ENCODE measurements at regions not wholly inside any gene's neighbourhood (a gene's known extent, or its start where the extent isn't known, plus 50 kb on each side); places are given as distances from the start of the nearest gene placed in this dataset.
"Not testable (repeated sequence)": the region's sequence is repeated elsewhere in the genome, so short reads cannot be mapped to it uniquely, and the experiment has no call there.

GRCh38 chrX:53768451-53768850 is 81.9 kb upstream of the HUWE1 start:
- Histone ChIP-seq H3K27ac (ENCODE audit: low read length in 2 of 2) (no peak overlapping the region), H2AFZ (ENCODE audit: insufficient read depth, low read depth, low read length, poor library complexity, severe bottlenecking) (no peak overlapping the region), H3K36me3 (replicated peaks in 1 of 2; ENCODE audit: control extremely low read depth in 1 of 2, control insufficient read depth in 1 of 2, extremely low read depth in 1 of 2, insufficient read depth in 2 of 2, low read length in 1 of 2) (no peaks in the 10 kb centered on the region), H3K4me2 (replicated peaks; ENCODE audit: low read depth, low read length, poor library complexity, severe bottlenecking) (no peak overlapping the region), H3K9me3 (ENCODE audit: control extremely low read depth in 1 of 3, control insufficient read depth in 2 of 3, insufficient read depth in 1 of 3, low read length in 2 of 3) (no peaks in the 10 kb centered on the region), H3K79me2 (ENCODE audit: control insufficient read depth, insufficient read depth, low read length) (no peaks in the 10 kb centered on the region), H3K4me3 (ENCODE audit: control extremely low read depth in 1 of 5, extremely low read depth in 1 of 5, insufficient read depth in 1 of 5, low read depth in 2 of 5, low read length in 4 of 5) (no peak overlapping the region), H3K9ac (ENCODE audit: low read length) (no peak overlapping the region), H3K4me1 (ENCODE audit: control insufficient read depth in 2 of 2, insufficient read depth in 2 of 2, low read length in 2 of 2) (no peaks in the 10 kb centered on the region), H4K20me1 (ENCODE audit: control insufficient read depth, insufficient read depth, low read length, poor library complexity, severe bottlenecking) (no peaks in the 10 kb centered on the region), H3K27me3 (replicated peaks in 1 of 4; ENCODE audit: control extremely low read depth in 1 of 4, control insufficient read depth in 3 of 4, insufficient read depth in 4 of 4, low read length in 3 of 4) (no peaks in the 10 kb centered on the region)
- no peak for TF ChIP-seq EZH2 (IDR thresholded peaks at IDR 0.05; ENCODE audit: borderline replicate concordance, insufficient read depth, low read depth, low read length, poor library complexity, severe bottlenecking)
- TF ChIP-seq, protein P1, sequence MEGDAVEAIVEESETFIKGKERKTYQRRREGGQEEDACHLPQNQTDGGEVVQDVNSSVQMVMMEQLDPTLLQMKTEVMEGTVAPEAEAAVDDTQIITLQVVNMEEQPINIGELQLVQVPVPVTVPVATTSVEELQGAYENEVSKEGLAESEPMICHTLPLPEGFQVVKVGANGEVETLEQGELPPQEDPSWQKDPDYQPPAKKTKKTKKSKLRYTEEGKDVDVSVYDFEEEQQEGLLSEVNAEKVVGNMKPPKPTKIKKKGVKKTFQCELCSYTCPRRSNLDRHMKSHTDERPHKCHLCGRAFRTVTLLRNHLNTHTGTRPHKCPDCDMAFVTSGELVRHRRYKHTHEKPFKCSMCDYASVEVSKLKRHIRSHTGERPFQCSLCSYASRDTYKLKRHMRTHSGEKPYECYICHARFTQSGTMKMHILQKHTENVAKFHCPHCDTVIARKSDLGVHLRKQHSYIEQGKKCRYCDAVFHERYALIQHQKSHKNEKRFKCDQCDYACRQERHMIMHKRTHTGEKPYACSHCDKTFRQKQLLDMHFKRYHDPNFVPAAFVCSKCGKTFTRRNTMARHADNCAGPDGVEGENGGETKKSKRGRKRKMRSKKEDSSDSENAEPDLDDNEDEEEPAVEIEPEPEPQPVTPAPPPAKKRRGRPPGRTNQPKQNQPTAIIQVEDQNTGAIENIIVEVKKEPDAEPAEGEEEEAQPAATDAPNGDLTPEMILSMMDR (IDR thresholded peaks at IDR 0.05), result no peak
- Mint-ChIP-seq H3K9me3 (ENCODE audit: insufficient read depth) (peaks cover 2% of the 10 kb centered on the region), H3K27me3 (no peaks in the 10 kb centered on the region), H3K4me3 (no peak overlapping the region), H3K27ac (no peak overlapping the region), H3K4me1 (no peaks in the 10 kb centered on the region)
- POLR2A ChIA-PET, result no interaction called here
- no CpG with 5 or more reads among the region's 5 CpGs for WGBS (ENCODE audit: insufficient coverage)
- CTCF ChIA-PET, result no interaction called here
- DNase-seq (no peak), ATAC-seq (ENCODE audit: low read depth) (no peak)
- intact Hi-C loops (cut with micrococcal nuclease), result no loop called here

DNA sequence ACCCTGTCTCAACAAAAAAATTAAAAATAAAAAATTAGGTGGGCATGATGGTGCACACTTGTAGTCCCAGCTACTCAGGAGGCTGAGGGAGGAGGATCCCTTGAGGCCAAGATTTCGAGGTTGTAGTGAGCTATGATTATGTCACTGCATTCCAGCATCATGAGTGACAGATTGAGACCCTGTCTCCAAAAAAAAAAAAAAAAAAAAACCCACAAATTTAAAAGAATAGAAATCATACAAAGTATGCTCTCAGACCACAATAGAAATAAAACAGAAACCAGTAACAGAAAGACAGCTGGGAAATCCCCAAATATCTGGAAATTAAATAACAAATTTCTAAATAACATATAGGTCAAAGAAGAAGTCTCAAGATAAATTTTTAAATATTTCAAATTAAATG is 81.0 kb upstream of the HUWE1 start:
- TF ChIP-seq, protein P1 (IDR thresholded peaks at IDR 0.05), result no peak
- TF ChIP-seq EZH2 (IDR thresholded peaks at IDR 0.05; ENCODE audit: borderline replicate concordance, insufficient read depth, low read depth, low read length, poor library complexity, severe bottlenecking), result no peak
- CTCF ChIA-PET, result no interaction called here
- no peaks in the 10 kb centered on the region for H3K4me1 ChIP-seq (ENCODE audit: control insufficient read depth in 2 of 2, insufficient read depth in 2 of 2, low read length in 2 of 2)
- Mint-ChIP-seq H3K4me3 (no peak overlapping the region), H3K4me1 (no peaks in the 10 kb centered on the region), H3K27ac (no peak overlapping the region), H3K9me3 (ENCODE audit: insufficient read depth) (no peaks in the 10 kb centered on the region), H3K27me3 (no peaks in the 10 kb centered on the region)
- POLR2A ChIA-PET, result no interaction called here
- H3K4me2 ChIP-seq (replicated peaks; ENCODE audit: low read depth, low read length, poor library complexity, severe bottlenecking), result no peak overlapping the region
- H3K27me3 ChIP-seq (replicated peaks in 1 of 4; ENCODE audit: control extremely low read depth in 1 of 4, control insufficient read depth in 3 of 4, insufficient read depth in 4 of 4, low read length in 3 of 4), result no peaks in the 10 kb centered on the region
- H3K36me3 ChIP-seq (replicated peaks in 1 of 2; ENCODE audit: control extremely low read depth in 1 of 2, control insufficient read depth in 1 of 2, extremely low read depth in 1 of 2, insufficient read depth in 2 of 2, low read length in 1 of 2), result no peaks in the 10 kb centered on the region
- H3K9ac ChIP-seq (ENCODE audit: low read length), result no peak overlapping the region
- H3K9me3 ChIP-seq (ENCODE audit: control extremely low read depth in 1 of 3, control insufficient read depth in 2 of 3, insufficient read depth in 1 of 3, low read length in 2 of 3), result no peaks in the 10 kb centered on the region
- no peak overlapping the region for H3K27ac ChIP-seq (ENCODE audit: low read length in 2 of 2)
- H4K20me1 ChIP-seq (ENCODE audit: control insufficient read depth, insufficient read depth, low read length, poor library complexity, severe bottlenecking), result no peaks in the 10 kb centered on the region
- DNase-seq (no peak), ATAC-seq (ENCODE audit: low read depth) (no peak)
- intact Hi-C loops (cut with micrococcal nuclease), result no loop called here
- H2AFZ ChIP-seq (ENCODE audit: insufficient read depth, low read depth, low read length, poor library complexity, severe bottlenecking), result no peak overlapping the region
- no peak overlapping the region for H3K4me3 ChIP-seq (ENCODE audit: control extremely low read depth in 1 of 5, extremely low read depth in 1 of 5, insufficient read depth in 1 of 5, low read depth in 2 of 5, low read length in 4 of 5)
- no CpG with 5 or more reads among the region's 1 CpG for WGBS (ENCODE audit: insufficient coverage)
- H3K79me2 ChIP-seq (ENCODE audit: control insufficient read depth, insufficient read depth, low read length), result no peaks in the 10 kb centered on the region

DNA sequence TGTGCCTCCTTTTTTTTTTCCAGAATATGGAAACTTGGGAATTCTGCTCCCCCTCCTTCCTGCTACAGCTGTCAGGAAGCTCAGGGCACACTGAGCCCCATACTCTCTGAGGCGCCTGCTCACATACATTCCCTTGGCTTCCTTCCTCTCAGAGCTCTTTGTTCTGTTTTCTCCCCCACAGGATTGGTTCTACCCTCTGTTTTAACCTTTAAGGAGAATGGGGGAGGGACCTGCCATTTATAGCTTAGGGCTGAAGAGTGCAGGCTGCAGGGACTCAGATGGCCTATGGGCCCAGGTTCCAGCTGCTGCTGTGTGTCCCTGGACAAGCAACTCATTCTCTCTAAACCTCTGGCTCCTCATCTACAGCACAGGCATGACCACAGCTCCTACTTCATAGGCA is 70.7 kb upstream of the HUWE1 start:
- H3K36me3 ChIP-seq (replicated peaks in 1 of 2; ENCODE audit: control extremely low read depth in 1 of 2, control insufficient read depth in 1 of 2, extremely low read depth in 1 of 2, insufficient read depth in 2 of 2, low read length in 1 of 2); DNase-seq; H3K4me2 ChIP-seq (replicated peaks; ENCODE audit: low read depth, low read length, poor library complexity, severe bottlenecking); H3K4me3 Mint-ChIP-seq; H3K4me3 ChIP-seq (ENCODE audit: control extremely low read depth in 1 of 5, extremely low read depth in 1 of 5, insufficient read depth in 1 of 5, low read depth in 2 of 5, low read length in 4 of 5); CTCF ChIA-PET; H3K4me1 Mint-ChIP-seq; H3K4me1 ChIP-seq (ENCODE audit: control insufficient read depth in 2 of 2, insufficient read depth in 2 of 2, low read length in 2 of 2); H2AFZ ChIP-seq (ENCODE audit: insufficient read depth, low read depth, low read length, poor library complexity, severe bottlenecking); H3K9me3 Mint-ChIP-seq (ENCODE audit: insufficient read depth); ATAC-seq (ENCODE audit: low read depth); POLR2A ChIA-PET; H3K27me3 Mint-ChIP-seq; H3K27ac Mint-ChIP-seq; H3K79me2 ChIP-seq (ENCODE audit: control insufficient read depth, insufficient read depth, low read length); H3K9me3 ChIP-seq (ENCODE audit: control extremely low read depth in 1 of 3, control insufficient read depth in 2 of 3, insufficient read depth in 1 of 3, low read length in 2 of 3); H3K27me3 ChIP-seq (replicated peaks in 1 of 4; ENCODE audit: control extremely low read depth in 1 of 4, control insufficient read depth in 3 of 4, insufficient read depth in 4 of 4, low read length in 3 of 4); H3K9ac ChIP-seq (ENCODE audit: low read length); H3K27ac ChIP-seq (ENCODE audit: low read length in 2 of 2); H4K20me1 ChIP-seq (ENCODE audit: control insufficient read depth, insufficient read depth, low read length, poor library complexity, severe bottlenecking); intact Hi-C loops (cut with micrococcal nuclease): not testable (repeated sequence)
- WGBS (ENCODE audit: insufficient coverage), result no CpG with 5 or more reads among the region's 1 CpG
